ENCODE measurements at regions not wholly inside any gene's neighbourhood (a gene's known extent, or its start where the extent isn't known, plus 50 kb on each side); places are given as distances from the start of the nearest gene placed in this dataset.
"Not testable (repeated sequence)": the region's sequence is repeated elsewhere in the genome, so short reads cannot be mapped to it uniquely, and the experiment has no call there.

DNA sequence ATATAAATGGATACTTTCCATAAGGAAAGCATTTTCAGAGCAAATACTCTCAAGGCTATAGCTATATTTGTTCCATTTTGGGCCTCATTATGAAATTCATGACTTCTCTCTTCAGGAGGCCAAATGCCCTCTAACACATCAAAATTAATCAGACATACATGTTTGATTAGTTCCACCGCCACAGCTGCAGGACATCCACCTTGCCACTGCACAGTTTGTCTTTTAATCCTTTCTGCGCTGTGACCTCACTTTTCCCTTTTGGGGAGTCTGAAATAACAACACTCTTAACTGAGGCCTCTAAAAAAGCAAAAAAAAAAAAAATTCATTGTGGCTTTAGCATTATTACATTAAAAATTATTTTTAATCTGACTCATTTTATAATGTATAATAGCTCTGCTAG lies 279.1 kb upstream of the CDH12 start:
- H3K9me3 ChIP-seq (ENCODE audit: control insufficient read depth, low read length) = no peaks in the 10 kb centered on the region
- H3K4me2 ChIP-seq (ENCODE audit: low read length) = no peak overlapping the region
- H3K79me2 ChIP-seq = no peaks in the 10 kb centered on the region
- H3K36me3 ChIP-seq (ENCODE audit: control insufficient read depth, insufficient read depth, low read length) = no peaks in the 10 kb centered on the region
- H3K27me3 ChIP-seq (ENCODE audit: control insufficient read depth, insufficient read depth, low read length) = no peaks in the 10 kb centered on the region
- TF ChIP-seq, protein P1, sequence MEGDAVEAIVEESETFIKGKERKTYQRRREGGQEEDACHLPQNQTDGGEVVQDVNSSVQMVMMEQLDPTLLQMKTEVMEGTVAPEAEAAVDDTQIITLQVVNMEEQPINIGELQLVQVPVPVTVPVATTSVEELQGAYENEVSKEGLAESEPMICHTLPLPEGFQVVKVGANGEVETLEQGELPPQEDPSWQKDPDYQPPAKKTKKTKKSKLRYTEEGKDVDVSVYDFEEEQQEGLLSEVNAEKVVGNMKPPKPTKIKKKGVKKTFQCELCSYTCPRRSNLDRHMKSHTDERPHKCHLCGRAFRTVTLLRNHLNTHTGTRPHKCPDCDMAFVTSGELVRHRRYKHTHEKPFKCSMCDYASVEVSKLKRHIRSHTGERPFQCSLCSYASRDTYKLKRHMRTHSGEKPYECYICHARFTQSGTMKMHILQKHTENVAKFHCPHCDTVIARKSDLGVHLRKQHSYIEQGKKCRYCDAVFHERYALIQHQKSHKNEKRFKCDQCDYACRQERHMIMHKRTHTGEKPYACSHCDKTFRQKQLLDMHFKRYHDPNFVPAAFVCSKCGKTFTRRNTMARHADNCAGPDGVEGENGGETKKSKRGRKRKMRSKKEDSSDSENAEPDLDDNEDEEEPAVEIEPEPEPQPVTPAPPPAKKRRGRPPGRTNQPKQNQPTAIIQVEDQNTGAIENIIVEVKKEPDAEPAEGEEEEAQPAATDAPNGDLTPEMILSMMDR (IDR thresholded peaks at IDR 0.05) = no peak
- H3K4me3 ChIP-seq (ENCODE audit: low read depth, low read length) = no peak overlapping the region
- H3K4me1 ChIP-seq = no peaks in the 10 kb centered on the region
- no peak overlapping the region for H2AFZ ChIP-seq
- no peak overlapping the region for H3K27ac ChIP-seq
- H3K9ac ChIP-seq = no peak overlapping the region

DNA sequence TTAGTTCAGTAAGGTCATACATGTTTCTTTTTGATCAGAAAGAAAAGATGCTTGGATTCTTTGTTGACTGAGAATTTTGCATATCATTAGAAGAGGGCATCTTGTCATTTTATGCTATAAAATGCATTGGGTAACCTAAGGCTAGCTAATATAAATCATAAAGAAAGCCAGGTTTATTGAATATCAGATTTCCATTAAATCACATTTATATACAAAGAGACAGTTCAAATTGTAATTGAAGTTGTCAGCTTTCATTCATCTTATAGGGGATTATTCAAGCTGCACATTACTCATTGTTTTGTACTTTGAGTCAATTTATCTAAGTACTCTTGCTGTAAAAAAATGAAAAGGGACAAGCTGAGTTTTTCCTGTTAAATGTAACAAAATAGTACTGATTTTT lies 259.1 kb upstream of the CDH12 start:
- TF ChIP-seq, protein P1 (IDR thresholded peaks at IDR 0.05) = no peak
- H2AFZ ChIP-seq = no peak overlapping the region
- no peak overlapping the region for H3K27ac ChIP-seq

GRCh38 chr5:23105021-23105420 lies 251.9 kb upstream of the CDH12 start:
- Histone ChIP-seq H3K4me3 (ENCODE audit: low read depth, low read length) (no peak overlapping the region), H3K4me2 (ENCODE audit: low read length) (no peak overlapping the region), H3K79me2 (no peaks in the 10 kb centered on the region), H3K9me3 (ENCODE audit: control insufficient read depth, low read length) (no peaks in the 10 kb centered on the region), H3K27me3 (ENCODE audit: control insufficient read depth, insufficient read depth, low read length) (no peaks in the 10 kb centered on the region), H2AFZ (no peak overlapping the region), H3K36me3 (ENCODE audit: control insufficient read depth, insufficient read depth, low read length) (no peaks in the 10 kb centered on the region), H3K9ac (no peak overlapping the region), H3K4me1 (no peaks in the 10 kb centered on the region), H3K27ac (no peak overlapping the region)
- TF ChIP-seq, protein P1 (IDR thresholded peaks at IDR 0.05) = no peak

More for the DNA sequence above, 259.1 kb upstream of the CDH12 start:
- no peaks in the 10 kb centered on the region for H3K36me3 ChIP-seq (ENCODE audit: control insufficient read depth, insufficient read depth, low read length)
- H3K79me2 ChIP-seq = no peaks in the 10 kb centered on the region
- no peaks in the 10 kb centered on the region for H3K27me3 ChIP-seq (ENCODE audit: control insufficient read depth, insufficient read depth, low read length)
- H3K9me3 ChIP-seq (ENCODE audit: control insufficient read depth, low read length) = no peaks in the 10 kb centered on the region
- no peak overlapping the region for H3K4me2 ChIP-seq (ENCODE audit: low read length)
- H3K4me3 ChIP-seq (ENCODE audit: low read depth, low read length) = no peak overlapping the region
- no peak overlapping the region for H3K9ac ChIP-seq
- no peaks in the 10 kb centered on the region for H3K4me1 ChIP-seq

- Histone ChIP-seq H3K9ac (no peak overlapping the region), H3K27ac (no peak overlapping the region), H3K4me3 (ENCODE audit: low read depth, low read length) (no peak overlapping the region), H3K27me3 (ENCODE audit: control insufficient read depth, insufficient read depth, low read length) (no peaks in the 10 kb centered on the region), H3K4me1 (no peaks in the 10 kb centered on the region), H3K79me2 (no peaks in the 10 kb centered on the region), H2AFZ (no peak overlapping the region), H3K36me3 (ENCODE audit: control insufficient read depth, insufficient read depth, low read length) (no peaks in the 10 kb centered on the region), H3K9me3 (ENCODE audit: control insufficient read depth, low read length) (no peaks in the 10 kb centered on the region), H3K4me2 (ENCODE audit: low read length) (no peak overlapping the region)
- TF ChIP-seq, protein P1 (IDR thresholded peaks at IDR 0.05) = no peak
Observed at GRCh38 chr5:23103566-23103965, 250.4 kb upstream of the CDH12 start.

- H3K4me1 ChIP-seq; H3K36me3 ChIP-seq (ENCODE audit: control insufficient read depth, insufficient read depth, low read length); H2AFZ ChIP-seq; H3K27ac ChIP-seq; H3K9me3 ChIP-seq (ENCODE audit: control insufficient read depth, low read length); H3K27me3 ChIP-seq (ENCODE audit: control insufficient read depth, insufficient read depth, low read length); H3K9ac ChIP-seq; H3K4me3 ChIP-seq (ENCODE audit: low read depth, low read length); H3K4me2 ChIP-seq (ENCODE audit: low read length); H3K79me2 ChIP-seq: not testable (repeated sequence)
Observed at GRCh38 chr5:23095418-23095817, 242.3 kb upstream of the CDH12 start.
